Jurkat, Clone E6-1 (cell line): ENCODE measurements at regions not wholly inside any gene's neighbourhood (a gene's known extent, or its start where the extent isn't known, plus 50 kb on each side); places are given as distances from the start of the nearest gene placed in this dataset.

Experiments
- DNase-seq: peaks from one replicate; pipeline ENCODE4 v3.0.0-alpha.2; 2011; ENCODE audit warnings: low read depth, low spot score
- H3K4me3 ChIP-seq: 2 replicates; pipeline ENCODE4 v1.5.1; 2011; ENCODE audit warnings: mild to moderate bottlenecking, low read length, control low read depth, moderate library complexity

- no peak for DNase-seq
- H3K4me3 ChIP-seq = no peak overlapping the region
These were observed 178.2 kb downstream of the BCL11B start for GRCh38 chr14:99093532-99094517.

GRCh38 chr14:99094901-99095300 lies 177.1 kb downstream of the BCL11B start:
- DNase-seq = no peak
- no peak overlapping the region for H3K4me3 ChIP-seq

- DNase-seq = no peak
- no peak overlapping the region for H3K4me3 ChIP-seq
These were observed 176.6 kb downstream of the BCL11B start for GRCh38 chr14:99095369-99095768.

GRCh38 chr14:99098199-99098598 lies 173.8 kb downstream of the BCL11B start:
- no peak for DNase-seq
- no peak overlapping the region for H3K4me3 ChIP-seq

- H3K4me3 ChIP-seq = no peak overlapping the region
- DNase-seq = no peak
These were observed 172.8 kb downstream of the BCL11B start for GRCh38 chr14:99099051-99099787.

GRCh38 chr14:99100497-99101270 lies 171.3 kb downstream of the BCL11B start:
- H3K4me3 ChIP-seq = no peak overlapping the region
- DNase-seq = no peak

- H3K4me3 ChIP-seq = no peak overlapping the region
These were observed 170.0 kb downstream of the BCL11B start for GRCh38 chr14:99101855-99102461.

GRCh38 chr14:99116741-99117295 lies 155.2 kb downstream of the BCL11B start:
- no peak overlapping the region for H3K4me3 ChIP-seq
- no peak for DNase-seq

More at GRCh38 chr14:99101855-99102461, 170.0 kb downstream of the BCL11B start:
- DNase-seq = no peak

GRCh38 chr14:99117671-99118045 lies 154.3 kb downstream of the BCL11B start:
- H3K4me3 ChIP-seq = no peak overlapping the region
- no peak for DNase-seq

- DNase-seq = no peak
- no peak overlapping the region for H3K4me3 ChIP-seq
These were observed 153.8 kb downstream of the BCL11B start for GRCh38 chr14:99118046-99118721.

GRCh38 chr14:99118946-99119345 lies 153.1 kb downstream of the BCL11B start:
- H3K4me3 ChIP-seq = no peak overlapping the region
- no peak for DNase-seq
